Adrenal gland (tissue), 9 donors: ENCODE measurements at regions not wholly inside any gene's neighbourhood (a gene's known extent, or its start where the extent isn't known, plus 50 kb on each side); places are given as distances from the start of the nearest gene placed in this dataset.

ENCODE experiments used
- DNase-seq, 7 donors: peaks; one replicate each; pipeline ENCODE4 v3.0.0-alpha.2; 2019 to 2020
- H3K27ac ChIP-seq, 5 donors: fragments of 200-600 bp; sonication (generic) in 4 of 5; 1 replicate in 3 of 5; 2 replicates in 2 of 5; pipeline versions ENCODE4 v1.5.1 to v1.8.0; 2016 to 2020; ENCODE audit warnings: mild to moderate bottlenecking in 1 of 5
- H3K27me3 ChIP-seq: fragments of 200-600 bp; 2 replicates; pipeline ENCODE4 v1.8.0; 2021
- H3K36me3 ChIP-seq, 2 donors: fragments of 200-600 bp; replicated peaks in 1 of 2; 1 replicate in 1 of 2; 2 replicates in 1 of 2; pipeline versions ENCODE4 v1.5.1 to v1.8.0; 2018 to 2022
- H3K4me1 ChIP-seq, 2 donors: fragments of 200-600 bp; replicated peaks in 1 of 2; 1 replicate in 1 of 2; 2 replicates in 1 of 2; pipeline versions ENCODE4 v1.5.1 to v1.8.0; 2018 to 2021
- H3K4me3 ChIP-seq, 4 donors: fragments of 200-600 bp; sonication (generic) in 3 of 4; one replicate each; pipeline ENCODE4 v1.5.1; 2016 to 2018
- H3K9me3 ChIP-seq, 3 donors: fragments of 200-600 bp; sonication (generic) in 1 of 3; replicated peaks in 1 of 3; 1 replicate in 2 of 3; 2 replicates in 1 of 3; pipeline versions ENCODE4 v1.5.1 to v1.8.0; 2016 to 2021
- POLR2A ChIP-seq, 2 donors: fragments of 450-650 bp; IDR thresholded peaks; one replicate each; pipeline ENCODE4 v1.6.1; 2017; ENCODE audit warnings: antibody characterized with exemption in 2 of 2, mild to moderate bottlenecking in 2 of 2, moderate library complexity in 1 of 2
- WGBS, 4 donors: extraction: QIAGEN DNeasy Blood & Tissue Kit in 2 of 4; methylation state at CpG; one replicate each; pipeline versions ENCODE4 v1.1.5 to v1.1.7; 2013 to 2017; 5-methylcytosine and 5-hydroxymethylcytosine counted together
- intact Hi-C, 2 donors: fragments of 100-400 bp; cut with DNase I; formaldehyde crosslinking; loops; one replicate each; pipeline versions ENCODE4 v1.14.1 to v1.15.0; 2022 to 2023
- TF ChIP-seq, protein P1 (sequence below), 6 experiments: fragments of 450-650 bp in 4 of 6; fragments of 200-600 bp in 2 of 6; sonication (generic) in 1 of 6; IDR thresholded peaks; 1 replicate in 5 of 6; 2 replicates in 1 of 6; pipeline versions ENCODE4 v1.5.1 to v1.8.0; 2016 to 2021; ENCODE audit warnings: antibody characterized with exemption in 6 of 6, mild to moderate bottlenecking in 2 of 6, moderate library complexity in 1 of 6
- donor health status: healthy with polysubstance abuse.
- donor health status: Bipolar disorder and iron deficiency.
- donor health status: DM: yes; HTN: yes; CAD: no.
- donor health status: DM: no; HTN: no; CAD: no.
- donor health status: DM: no; HTN: no; CAD: no.

DNA sequence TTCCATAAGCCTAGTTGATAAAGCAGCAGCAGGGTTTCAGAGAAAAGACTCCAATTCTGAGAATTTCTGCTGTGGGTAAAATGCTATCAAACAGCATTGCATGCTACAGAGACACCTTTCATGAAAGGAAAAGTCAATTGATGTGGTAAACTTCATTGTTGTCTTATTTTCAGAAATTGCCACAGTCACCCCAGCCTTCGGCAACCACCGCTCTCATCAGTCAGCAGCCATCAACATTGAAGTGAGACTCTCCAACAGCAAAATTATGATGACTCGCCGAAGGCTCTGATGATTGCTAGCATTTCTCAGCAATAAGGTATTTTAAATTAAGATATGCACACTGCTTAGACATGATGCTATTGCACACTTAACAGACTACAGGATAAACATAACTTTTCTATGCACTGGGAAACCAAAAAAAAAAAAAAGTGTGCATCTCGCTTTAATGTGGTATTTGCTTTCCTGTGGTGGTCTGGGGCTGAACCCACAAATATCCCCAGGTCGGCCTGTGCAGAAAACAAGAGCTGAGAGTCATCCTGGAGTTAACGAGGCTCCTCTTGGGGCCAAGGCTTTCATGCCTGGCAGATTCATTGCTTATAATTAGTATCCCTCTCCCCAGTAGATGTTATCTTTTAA is 192.1 kb downstream of the CTTN start:
- Histone ChIP-seq H3K4me3 (no peak overlapping the region), H3K9me3 (no peaks in the 10 kb centered on the region), H3K27ac (no peak overlapping the region), H3K4me1 (no peaks in the 10 kb centered on the region), H3K27me3 (no peaks in the 10 kb centered on the region), H3K36me3 (no peaks in the 10 kb centered on the region)
- TF ChIP-seq, protein P1, sequence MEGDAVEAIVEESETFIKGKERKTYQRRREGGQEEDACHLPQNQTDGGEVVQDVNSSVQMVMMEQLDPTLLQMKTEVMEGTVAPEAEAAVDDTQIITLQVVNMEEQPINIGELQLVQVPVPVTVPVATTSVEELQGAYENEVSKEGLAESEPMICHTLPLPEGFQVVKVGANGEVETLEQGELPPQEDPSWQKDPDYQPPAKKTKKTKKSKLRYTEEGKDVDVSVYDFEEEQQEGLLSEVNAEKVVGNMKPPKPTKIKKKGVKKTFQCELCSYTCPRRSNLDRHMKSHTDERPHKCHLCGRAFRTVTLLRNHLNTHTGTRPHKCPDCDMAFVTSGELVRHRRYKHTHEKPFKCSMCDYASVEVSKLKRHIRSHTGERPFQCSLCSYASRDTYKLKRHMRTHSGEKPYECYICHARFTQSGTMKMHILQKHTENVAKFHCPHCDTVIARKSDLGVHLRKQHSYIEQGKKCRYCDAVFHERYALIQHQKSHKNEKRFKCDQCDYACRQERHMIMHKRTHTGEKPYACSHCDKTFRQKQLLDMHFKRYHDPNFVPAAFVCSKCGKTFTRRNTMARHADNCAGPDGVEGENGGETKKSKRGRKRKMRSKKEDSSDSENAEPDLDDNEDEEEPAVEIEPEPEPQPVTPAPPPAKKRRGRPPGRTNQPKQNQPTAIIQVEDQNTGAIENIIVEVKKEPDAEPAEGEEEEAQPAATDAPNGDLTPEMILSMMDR (IDR thresholded peaks at IDR 0.05): no peak
- no peak for TF ChIP-seq POLR2A (IDR thresholded peaks at IDR 0.05)
- 82 to 90% (median 85%) methylated on average over 7 of the region's 7 CpGs for WGBS, 4 donors
- no peak for DNase-seq
- intact Hi-C loops: no loop called here

DNA sequence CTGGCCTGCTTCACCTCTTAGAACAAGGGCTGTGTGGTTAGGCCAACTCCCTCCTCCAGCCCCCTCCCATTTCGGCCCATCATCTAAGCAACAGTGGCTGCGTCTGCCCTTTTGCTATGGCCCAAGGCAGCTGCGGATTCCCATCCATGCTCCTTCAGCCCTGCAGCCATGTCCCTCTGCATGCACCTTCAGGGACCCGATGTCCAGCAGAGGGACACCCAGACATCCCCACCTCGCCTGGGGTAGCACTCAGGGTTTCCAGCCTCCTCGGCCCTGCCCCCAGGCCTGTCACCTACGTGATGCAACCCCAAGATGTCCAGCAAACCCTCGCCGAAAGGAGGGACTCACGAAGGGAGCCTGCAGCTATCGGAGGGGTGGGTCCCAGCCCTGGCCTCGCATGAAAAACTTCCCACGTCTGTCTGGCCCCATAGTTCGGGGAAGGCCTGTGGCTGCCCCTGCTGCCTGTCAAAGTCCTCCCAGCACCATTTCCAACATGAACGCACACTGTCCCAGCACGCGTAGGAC is 194.4 kb downstream of the CTTN start:
- Histone ChIP-seq H3K36me3 (no peaks in the 10 kb centered on the region), H3K27ac (no peak overlapping the region), H3K4me3 (no peak overlapping the region), H3K27me3 (no peaks in the 10 kb centered on the region), H3K9me3 (no peaks in the 10 kb centered on the region), H3K4me1 (peaks cover 14 to 15% of the 10 kb centered on the region in 2 donors)
- intact Hi-C loops: no loop called here
- no peak for DNase-seq
- WGBS, 4 donors: 88 to 92% (median 89%) methylated on average over 4 to 17 of the region's 17 CpGs
- no peak for TF ChIP-seq POLR2A (IDR thresholded peaks at IDR 0.05)
- TF ChIP-seq, protein P1 (IDR thresholded peaks at IDR 0.05): no peak

DNA sequence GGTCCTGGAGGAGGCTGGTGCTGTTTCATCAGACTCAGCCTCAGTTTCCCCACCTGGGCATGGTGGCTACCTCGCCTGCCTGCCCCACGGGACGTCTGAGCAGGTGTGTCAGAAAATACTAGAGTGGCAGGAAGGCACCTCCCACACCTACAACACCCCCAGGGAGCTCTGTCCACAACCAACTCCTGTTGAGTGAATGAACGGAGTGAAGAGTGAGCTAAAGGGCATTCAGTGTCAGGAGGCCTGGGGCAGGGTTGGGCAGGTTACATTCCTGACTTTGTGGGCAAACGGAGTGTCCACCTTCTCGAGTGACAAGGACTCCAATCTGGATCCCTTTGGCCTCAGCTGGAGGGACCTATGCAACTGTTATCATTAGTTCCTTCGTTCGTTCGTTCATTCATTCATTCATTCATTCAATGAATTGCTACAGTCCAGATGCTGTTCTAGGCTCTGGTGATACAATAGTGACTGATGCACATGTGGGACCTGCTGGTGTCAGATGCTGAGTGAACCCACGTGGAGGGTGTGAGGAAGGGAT is 195.2 kb downstream of the CTTN start:
- no peaks in the 10 kb centered on the region for H3K27me3 ChIP-seq
- no peak overlapping the region for H3K4me3 ChIP-seq
- TF ChIP-seq, protein P1 (IDR thresholded peaks at IDR 0.05): no peak
- no peak for TF ChIP-seq POLR2A (IDR thresholded peaks at IDR 0.05)
- no peak overlapping the region for H3K27ac ChIP-seq
- 80 to 89% (median 88%) methylated on average over 10 of the region's 10 CpGs for WGBS, 4 donors
- no peaks in the 10 kb centered on the region for H3K36me3 ChIP-seq
- peaks cover 21 to 23% of the 10 kb centered on the region in 2 donors for H3K4me1 ChIP-seq
- no peak for DNase-seq
- no peaks in the 10 kb centered on the region for H3K9me3 ChIP-seq
- intact Hi-C loops: no loop called here

DNA sequence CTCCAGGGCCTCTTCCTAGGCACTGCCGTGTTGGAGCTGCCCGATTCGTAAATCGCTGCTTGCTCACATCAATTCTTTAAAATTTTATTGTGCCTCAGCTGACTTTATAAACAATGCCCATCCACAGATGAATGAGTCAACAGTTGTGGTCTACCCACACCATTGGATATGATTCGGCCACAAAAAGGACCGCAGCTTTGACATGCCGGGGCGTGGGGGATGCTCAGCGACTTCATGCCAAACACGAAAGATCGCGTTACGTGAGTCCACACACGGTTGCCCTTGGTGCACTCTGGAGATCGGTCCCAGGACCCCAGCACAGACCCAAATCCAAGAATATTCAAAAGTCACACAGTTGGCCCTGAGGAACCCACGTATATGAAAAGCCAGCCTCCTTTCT is 195.7 kb downstream of the CTTN start:
- no peak overlapping the region for H3K27ac ChIP-seq
- 86 to 94% (median 92%) methylated on average over 16 of the region's 16 CpGs for WGBS, 4 donors
- intact Hi-C loops: no loop called here
- TF ChIP-seq, protein P1 (IDR thresholded peaks at IDR 0.05): no peak
- TF ChIP-seq POLR2A (IDR thresholded peaks at IDR 0.05): no peak
- no peaks in the 10 kb centered on the region for H3K36me3 ChIP-seq
- no peaks in the 10 kb centered on the region for H3K27me3 ChIP-seq
- no peak overlapping the region for H3K4me3 ChIP-seq
- peaks cover 25 to 27% of the 10 kb centered on the region in 2 donors for H3K4me1 ChIP-seq
- no peaks in the 10 kb centered on the region for H3K9me3 ChIP-seq
- DNase-seq: no peak
